ENCODE measurements at regions not wholly inside any gene's neighbourhood (a gene's known extent, or its start where the extent isn't known, plus 50 kb on each side); places are given as distances from the start of the nearest gene placed in this dataset.

GRCh38 chr15:23897091-23897490 lies 210.0 kb upstream of the NDN start:
- H3K4me1 Mint-ChIP-seq (ENCODE audit: low read depth), result no peaks in the 10 kb centered on the region
- no peak overlapping the region for H3K27ac Mint-ChIP-seq
- no peaks in the 10 kb centered on the region for H3K27me3 Mint-ChIP-seq
- peaks cover 13% of the 10 kb centered on the region for H3K9me3 Mint-ChIP-seq (ENCODE audit: low read depth)
- no peak for DNase-seq (ENCODE audit: low spot score, unreplicated experiment)
- no peaks in the 10 kb centered on the region for H3K36me3 Mint-ChIP-seq (ENCODE audit: insufficient read depth)
- H3K4me3 Mint-ChIP-seq (ENCODE audit: low read depth), result no peak overlapping the region
- TF ChIP-seq CTCF (IDR thresholded peaks at IDR 0.05; ENCODE audit: unreplicated experiment), result no peak

- no peaks in the 10 kb centered on the region for H3K36me3 Mint-ChIP-seq (ENCODE audit: insufficient read depth)
- H3K27ac Mint-ChIP-seq, result no peak overlapping the region
- DNase-seq (ENCODE audit: low spot score, unreplicated experiment), result no peak
- no peaks in the 10 kb centered on the region for H3K4me1 Mint-ChIP-seq (ENCODE audit: low read depth)
- TF ChIP-seq CTCF (IDR thresholded peaks at IDR 0.05; ENCODE audit: unreplicated experiment), result no peak
- H3K27me3 Mint-ChIP-seq, result no peaks in the 10 kb centered on the region
- peaks cover 16% of the 10 kb centered on the region for H3K9me3 Mint-ChIP-seq (ENCODE audit: low read depth)
- no peak overlapping the region for H3K4me3 Mint-ChIP-seq (ENCODE audit: low read depth)
Observed at GRCh38 chr15:23897531-23897930, 210.4 kb upstream of the NDN start.

- no peak overlapping the region for H3K4me3 Mint-ChIP-seq (ENCODE audit: low read depth)
- H3K4me1 Mint-ChIP-seq (ENCODE audit: low read depth), result no peaks in the 10 kb centered on the region
- H3K36me3 Mint-ChIP-seq (ENCODE audit: insufficient read depth), result no peaks in the 10 kb centered on the region
- no peaks in the 10 kb centered on the region for H3K27me3 Mint-ChIP-seq
- no peak overlapping the region for H3K27ac Mint-ChIP-seq
- no peak for DNase-seq (ENCODE audit: low spot score, unreplicated experiment)
- TF ChIP-seq CTCF (IDR thresholded peaks at IDR 0.05; ENCODE audit: unreplicated experiment), result no peak
- H3K9me3 Mint-ChIP-seq (ENCODE audit: low read depth), result peaks cover 10% of the 10 kb centered on the region
Observed at GRCh38 chr15:23910030-23910429, 222.9 kb upstream of the NDN start.

GRCh38 chr15:23912191-23912590 lies 225.1 kb upstream of the NDN start:
- H3K9me3 Mint-ChIP-seq (ENCODE audit: low read depth), result peaks cover 10% of the 10 kb centered on the region
- peak; percentile 27 for DNase-seq (ENCODE audit: low spot score, unreplicated experiment)
- peak overlapping the region; percentile 17 for H3K4me3 Mint-ChIP-seq (ENCODE audit: low read depth)
- no peak overlapping the region for H3K27ac Mint-ChIP-seq
- H3K4me1 Mint-ChIP-seq (ENCODE audit: low read depth), result no peaks in the 10 kb centered on the region
- TF ChIP-seq CTCF (IDR thresholded peaks at IDR 0.05; ENCODE audit: unreplicated experiment), result no peak
- H3K36me3 Mint-ChIP-seq (ENCODE audit: insufficient read depth), result no peaks in the 10 kb centered on the region
- H3K27me3 Mint-ChIP-seq, result no peaks in the 10 kb centered on the region

- DNase-seq (ENCODE audit: low spot score, unreplicated experiment), result no peak
- H3K36me3 Mint-ChIP-seq (ENCODE audit: insufficient read depth), result no peaks in the 10 kb centered on the region
- TF ChIP-seq CTCF (IDR thresholded peaks at IDR 0.05; ENCODE audit: unreplicated experiment), result no peak
- H3K4me1 Mint-ChIP-seq (ENCODE audit: low read depth), result no peaks in the 10 kb centered on the region
- no peak overlapping the region for H3K4me3 Mint-ChIP-seq (ENCODE audit: low read depth)
- H3K9me3 Mint-ChIP-seq (ENCODE audit: low read depth), result peaks cover 10% of the 10 kb centered on the region
- no peaks in the 10 kb centered on the region for H3K27me3 Mint-ChIP-seq
- no peak overlapping the region for H3K27ac Mint-ChIP-seq
Observed at GRCh38 chr15:23913081-23913480, 226.0 kb upstream of the NDN start.

Measured in progenitor cell of endocrine pancreas (in vitro differentiated cells).